Retinal pigment epithelial cell (primary cell): ENCODE measurements at regions not wholly inside any gene's neighbourhood (a gene's known extent, or its start where the extent isn't known, plus 50 kb on each side); places are given as distances from the start of the nearest gene placed in this dataset.

Experiments
- DNase-seq: peaks from one replicate; pipeline ENCODE4 v3.0.0-alpha.2; 2010; ENCODE audit warnings: low read depth
- H3K4me3 ChIP-seq: 2 replicates; pipeline ENCODE4 v1.5.1; 2011; ENCODE audit warnings: mild to moderate bottlenecking, low read length, control low read depth, moderate library complexity
- CTCF ChIP-seq: conservative IDR thresholded peaks from 2 replicates; pipeline ENCODE4 v1.5.1; 2011; ENCODE audit warnings: low read depth, low read length, control low read depth, inconsistent platforms

GRCh38 chr18:25614168-25614567, 262.2 kb upstream of the ZNF521 start:
- TF ChIP-seq CTCF: no peak
- no peak for DNase-seq
- H3K4me3 ChIP-seq: no peak overlapping the region

- H3K4me3 ChIP-seq: no peak overlapping the region
- no peak for TF ChIP-seq CTCF
- no peak for DNase-seq
These were observed 260.5 kb upstream of the ZNF521 start for GRCh38 chr18:25612466-25612865.

GRCh38 chr18:25608091-25608490, 256.1 kb upstream of the ZNF521 start:
- TF ChIP-seq CTCF: no peak

GRCh38 chr18:25604894-25605597, 253.1 kb upstream of the ZNF521 start:
- no peak for DNase-seq
- no peak overlapping the region for H3K4me3 ChIP-seq
- no peak for TF ChIP-seq CTCF

More at GRCh38 chr18:25608091-25608490, 256.1 kb upstream of the ZNF521 start:
- DNase-seq: no peak
- no peak overlapping the region for H3K4me3 ChIP-seq

- H3K4me3 ChIP-seq: no peak overlapping the region
- no peak for TF ChIP-seq CTCF
- no peak for DNase-seq
These were observed 252.4 kb upstream of the ZNF521 start for GRCh38 chr18:25604196-25604893.

- no peak for DNase-seq
- no peak for TF ChIP-seq CTCF
- no peak overlapping the region for H3K4me3 ChIP-seq
These were observed 247.5 kb upstream of the ZNF521 start for GRCh38 chr18:25599443-25599842.

GRCh38 chr18:25597476-25597875, 245.5 kb upstream of the ZNF521 start:
- no peak overlapping the region for H3K4me3 ChIP-seq
- TF ChIP-seq CTCF: no peak
- no peak for DNase-seq
